ENCODE measurements at regions not wholly inside any gene's neighbourhood (a gene's known extent, or its start where the extent isn't known, plus 50 kb on each side); places are given as distances from the start of the nearest gene placed in this dataset.

GRCh38 chr11:116416852-116417251 lies 355.9 kb downstream of the BUD13 start:
- no peaks in the 10 kb centered on the region for H3K9me3 ChIP-seq
- 62% methylated on average over 1 of the region's 1 CpG; no CpG with 5 or more reads in 1 of the 2 donors for WGBS, 2 donors
- intact Hi-C loops (cut with DNase I) = no loop called here
- no peak for ATAC-seq
- H3K27me3 ChIP-seq = no peaks in the 10 kb centered on the region
- H3K4me1 ChIP-seq = no peaks in the 10 kb centered on the region
- H3K36me3 ChIP-seq (replicated peaks in 1 of 2; ENCODE audit: insufficient read depth in 1 of 2, low read depth in 2 of 2) = no peaks in the 10 kb centered on the region
- H3K27ac ChIP-seq = no peak overlapping the region
- DNase-seq = no peak
- no peak overlapping the region for H3K4me3 ChIP-seq
- TF ChIP-seq POLR2A (IDR thresholded peaks at IDR 0.05) (no peak), CTCF (IDR thresholded peaks at IDR 0.05) (no peak)

GRCh38 chr11:116415095-116415494 lies 357.7 kb downstream of the BUD13 start:
- ATAC-seq (no peak), DNase-seq (no peak)
- H3K27ac ChIP-seq = no peak overlapping the region
- TF ChIP-seq CTCF (IDR thresholded peaks at IDR 0.05) = no peak
- no peak for TF ChIP-seq POLR2A (IDR thresholded peaks at IDR 0.05)
- intact Hi-C loops (cut with DNase I) = no loop called here
- H3K36me3 ChIP-seq (replicated peaks in 1 of 2; ENCODE audit: insufficient read depth in 1 of 2, low read depth in 2 of 2) = no peaks in the 10 kb centered on the region
- H3K4me1 ChIP-seq = no peaks in the 10 kb centered on the region
- H3K27me3 ChIP-seq = no peaks in the 10 kb centered on the region
- WGBS, 2 donors = 54 to 62% methylated on average over 5 to 6 of the region's 6 CpGs
- H3K4me3 ChIP-seq = no peak overlapping the region
- no peaks in the 10 kb centered on the region for H3K9me3 ChIP-seq

GRCh38 chr11:116414357-116414880 lies 358.4 kb downstream of the BUD13 start:
- H3K4me3 ChIP-seq = no peak overlapping the region
- ATAC-seq (no peak), DNase-seq (no peak)
- intact Hi-C loops (cut with DNase I) = no loop called here
- H3K27ac ChIP-seq = no peak overlapping the region
- H3K27me3 ChIP-seq = no peaks in the 10 kb centered on the region
- no peaks in the 10 kb centered on the region for H3K4me1 ChIP-seq
- no peak for TF ChIP-seq CTCF (IDR thresholded peaks at IDR 0.05)
- H3K36me3 ChIP-seq (replicated peaks in 1 of 2; ENCODE audit: insufficient read depth in 1 of 2, low read depth in 2 of 2) = no peaks in the 10 kb centered on the region
- 79 to 81% methylated on average over 9 of the region's 9 CpGs for WGBS, 2 donors
- no peaks in the 10 kb centered on the region for H3K9me3 ChIP-seq

GRCh38 chr11:116413301-116414242 lies 359.2 kb downstream of the BUD13 start:
- intact Hi-C loops (cut with DNase I) = no loop called here
- Histone ChIP-seq H3K27ac (no peak overlapping the region), H3K27me3 (no peaks in the 10 kb centered on the region), H3K4me1 (no peaks in the 10 kb centered on the region), H3K36me3 (replicated peaks in 1 of 2; ENCODE audit: insufficient read depth in 1 of 2, low read depth in 2 of 2) (no peaks in the 10 kb centered on the region), H3K9me3 (no peaks in the 10 kb centered on the region), H3K4me3 (no peak overlapping the region)
- no peak for ATAC-seq
- no peak for DNase-seq
- WGBS, 2 donors = 89 to 98% methylated on average over 2 of the region's 2 CpGs
- TF ChIP-seq POLR2A (IDR thresholded peaks at IDR 0.05) (no peak), CTCF (IDR thresholded peaks at IDR 0.05) (no peak)
